HG03457 (cell line): ENCODE measurements at regions not wholly inside any gene's neighbourhood (a gene's known extent, or its start where the extent isn't known, plus 50 kb on each side); places are given as distances from the start of the nearest gene placed in this dataset.
"Not testable (repeated sequence)": the region's sequence is repeated elsewhere in the genome, so short reads cannot be mapped to it uniquely, and the experiment has no call there.

Source experiments
- ATAC-seq: cut with Tn5 transposase; IDR thresholded peaks from one replicate; pipeline ENCODE4 v1.9.1; 2021; ENCODE audit warnings: moderate number of reproducible peaks; ENCODE audit not compliant: unreplicated experiment

DNA sequence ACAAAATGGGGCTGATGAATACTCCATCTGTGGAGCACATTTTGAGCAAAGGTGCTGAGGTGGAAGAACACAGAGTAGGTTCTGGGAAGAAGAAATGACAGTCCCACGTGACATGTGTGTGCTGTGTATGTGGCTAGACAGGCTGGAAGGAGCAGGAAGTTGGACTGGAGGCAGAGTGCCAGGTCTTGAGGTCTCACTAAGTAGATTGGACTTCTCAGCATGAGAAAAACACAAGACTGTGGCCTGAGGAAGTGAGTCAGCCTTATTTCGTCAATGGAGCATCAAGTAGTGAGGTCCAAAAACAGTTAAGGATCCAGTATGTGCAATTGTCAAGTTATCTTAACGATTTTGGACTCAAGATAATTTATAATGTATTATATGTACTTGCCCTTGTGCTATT lies 736.5 kb downstream of the KCNJ2 start:
- no peak for ATAC-seq

DNA sequence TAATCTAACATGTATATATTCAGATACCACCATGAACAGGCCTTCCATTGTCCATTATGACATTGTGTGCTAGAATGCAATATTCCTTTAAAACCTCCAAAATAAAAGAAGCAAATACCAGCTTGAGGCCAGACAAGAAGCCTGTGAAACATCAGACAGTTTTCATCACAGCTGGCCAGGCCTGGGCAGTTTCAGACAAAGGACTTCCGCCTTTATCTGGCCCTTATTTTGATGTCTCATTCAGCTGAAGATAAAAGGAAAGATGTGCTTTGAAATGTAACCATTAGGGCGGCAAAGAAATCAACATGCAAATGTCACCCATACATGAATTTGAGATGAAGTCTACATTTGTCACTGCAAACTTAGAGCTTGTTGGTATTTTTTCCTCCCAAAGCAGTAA lies 737.5 kb downstream of the KCNJ2 start:
- ATAC-seq = no peak

DNA sequence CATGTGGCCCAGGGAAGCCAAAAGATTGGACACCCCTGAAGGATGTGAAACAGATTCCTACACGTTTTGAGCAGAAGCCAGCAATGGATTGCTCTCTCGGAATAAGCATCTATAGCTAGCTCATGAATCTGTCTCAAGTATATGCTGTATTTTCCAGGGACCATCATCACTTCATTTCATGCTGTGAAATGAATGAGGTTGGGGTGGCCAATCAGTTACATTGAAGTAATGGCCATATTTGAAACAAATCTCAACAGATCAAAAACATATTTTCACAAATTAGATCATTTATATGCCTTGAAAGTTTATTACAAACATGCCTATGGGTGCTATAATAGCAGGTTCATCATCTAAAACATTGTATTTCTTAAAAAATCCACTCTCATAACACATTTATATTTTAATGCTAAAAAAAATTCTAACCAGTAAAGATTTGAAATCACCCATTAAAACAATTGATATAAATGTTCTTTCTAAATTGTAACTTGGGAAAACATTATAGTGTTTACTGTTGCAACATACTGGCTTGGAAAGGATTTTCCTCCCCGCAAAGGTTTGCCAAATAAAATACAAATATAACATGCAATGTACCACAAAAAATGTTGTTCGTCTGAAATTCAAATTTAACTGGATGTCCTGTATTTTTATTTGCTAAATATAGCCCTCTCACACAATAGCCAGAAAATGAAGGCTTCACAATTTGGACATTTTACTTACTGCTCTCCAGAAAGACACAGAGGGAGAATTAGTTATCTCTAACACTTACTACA lies 743.6 kb downstream of the KCNJ2 start:
- ATAC-seq = no peak

DNA sequence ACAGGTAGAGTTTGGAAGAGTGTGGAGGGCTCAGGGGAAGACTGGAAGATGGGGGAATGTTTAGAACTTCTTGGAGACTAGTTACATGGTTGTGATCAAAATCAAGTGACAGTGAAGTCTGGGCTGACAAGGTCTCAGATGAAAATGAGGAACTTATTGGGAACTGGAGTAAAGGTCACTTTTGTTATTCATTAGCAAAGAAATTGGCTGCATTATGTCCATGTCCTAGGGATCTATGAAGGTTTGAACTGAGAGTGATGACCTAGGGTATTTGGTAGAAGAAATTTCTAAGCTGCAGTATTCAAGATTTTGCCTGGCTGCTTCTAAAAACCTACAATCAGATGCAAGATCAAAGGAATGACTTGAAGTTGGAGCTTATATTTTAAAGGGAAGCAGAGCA lies 747.1 kb downstream of the KCNJ2 start:
- no peak for ATAC-seq

DNA sequence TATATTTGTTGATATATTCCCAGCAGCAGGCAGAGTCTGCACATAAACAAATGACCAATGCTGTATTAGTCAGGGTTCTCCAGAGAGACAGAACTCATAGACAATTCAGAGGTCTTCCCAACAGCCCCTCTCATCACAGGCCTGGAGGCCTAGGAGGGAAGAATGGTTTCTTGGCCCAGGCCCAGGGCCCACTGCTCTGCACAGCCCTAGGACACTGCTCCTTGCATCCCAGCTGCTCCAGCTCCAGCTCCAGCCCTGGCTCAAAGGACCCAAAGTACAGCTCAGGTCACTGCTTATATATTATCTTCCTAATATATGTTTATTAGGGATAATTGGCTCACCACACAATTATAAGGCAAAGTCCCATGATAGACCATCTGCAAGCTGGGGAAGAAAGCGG lies 749.9 kb downstream of the KCNJ2 start:
- no peak for ATAC-seq

DNA sequence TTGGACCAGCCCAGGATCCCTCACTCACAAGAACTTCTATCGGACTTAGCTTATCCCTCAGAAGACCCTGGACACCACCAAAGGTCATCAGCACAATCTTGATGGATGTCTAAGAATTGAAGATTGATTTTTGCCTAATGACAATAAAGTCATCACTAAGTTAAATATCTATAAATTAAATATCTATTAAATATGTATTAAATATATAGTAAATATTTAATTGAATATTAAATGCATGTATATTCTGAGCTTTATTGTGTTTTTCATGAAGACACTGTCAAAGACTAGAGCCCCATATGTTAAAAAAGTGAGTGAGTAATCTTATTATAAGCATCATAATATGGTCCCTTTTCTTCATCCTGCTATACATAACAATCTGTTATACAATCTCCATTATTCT lies 751.1 kb downstream of the KCNJ2 start:
- no peak for ATAC-seq

DNA sequence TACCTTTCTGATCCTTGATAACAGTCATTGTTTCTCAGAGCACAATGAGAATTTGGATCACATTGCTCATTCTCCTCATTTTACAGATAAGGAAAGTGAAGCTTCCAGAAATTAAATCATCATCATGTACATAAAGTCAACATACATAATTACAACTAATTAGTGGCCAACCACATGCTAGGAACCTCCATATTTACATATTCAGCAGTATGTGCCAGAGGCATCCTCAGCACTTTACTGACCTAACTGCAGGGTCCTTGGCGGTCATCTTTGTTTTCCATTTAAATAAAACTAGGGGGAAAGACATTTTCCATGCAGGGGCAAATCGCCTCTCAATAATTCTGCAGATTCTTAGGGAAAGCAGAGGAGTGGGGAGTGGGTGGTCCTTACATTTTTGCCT lies 752.9 kb downstream of the KCNJ2 start:
- ATAC-seq = no peak

DNA sequence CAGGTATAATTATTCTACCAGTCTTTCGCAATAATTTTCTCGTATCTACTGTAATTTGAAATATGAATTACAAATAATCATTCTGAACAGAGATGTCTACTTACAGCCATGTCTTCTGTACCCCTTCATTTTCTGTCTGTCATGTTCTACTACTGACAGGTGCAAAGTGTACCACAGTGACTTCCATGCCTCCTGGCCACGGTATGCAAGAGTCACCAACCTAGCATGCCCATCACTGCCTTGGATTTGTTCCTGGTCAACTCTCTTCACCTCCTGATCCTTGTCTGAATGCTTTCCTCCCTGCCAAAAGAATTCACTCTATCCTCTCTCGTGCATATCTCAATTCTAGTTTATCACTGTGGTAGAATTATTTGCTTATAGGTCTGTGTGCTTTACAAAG lies 755.4 kb downstream of the KCNJ2 start:
- no peak for ATAC-seq

DNA sequence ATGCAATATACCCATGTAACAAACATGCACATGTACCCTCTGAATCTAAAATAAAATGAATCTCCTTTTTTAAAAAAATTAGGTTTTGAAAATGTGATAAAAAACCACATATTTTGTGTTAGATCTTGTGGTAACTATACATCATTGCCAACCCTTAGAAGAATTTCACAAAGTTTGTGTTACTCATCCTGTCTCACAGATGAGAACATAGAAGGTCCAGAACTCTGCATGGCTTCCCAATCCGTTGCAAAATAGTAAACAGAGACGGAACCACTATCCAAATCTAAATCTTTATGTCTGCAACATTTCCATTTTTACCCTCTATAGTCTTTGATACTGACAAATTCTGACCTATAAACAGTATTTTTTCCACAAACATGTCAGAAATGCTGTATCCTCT lies 759.9 kb downstream of the KCNJ2 start:
- ATAC-seq = no peak

DNA sequence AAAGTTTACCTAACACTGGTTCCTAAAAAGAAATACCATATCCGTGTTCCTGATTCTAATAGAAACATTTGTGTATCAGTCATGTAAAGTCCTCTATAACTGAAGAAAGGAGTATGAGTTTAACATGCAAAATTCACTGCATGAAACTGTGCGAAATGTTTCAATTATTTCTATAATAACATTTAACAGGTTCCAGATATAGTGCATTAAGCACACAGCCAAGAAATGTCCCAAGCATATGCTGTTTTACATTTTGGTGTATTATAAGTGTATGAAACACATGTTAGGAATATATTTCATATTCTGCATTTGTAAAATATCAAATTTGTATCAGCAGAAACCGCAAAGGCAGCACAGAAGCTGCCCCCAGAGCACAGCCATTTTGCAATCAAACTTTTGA lies 764.9 kb downstream of the KCNJ2 start:
- no peak for ATAC-seq

DNA sequence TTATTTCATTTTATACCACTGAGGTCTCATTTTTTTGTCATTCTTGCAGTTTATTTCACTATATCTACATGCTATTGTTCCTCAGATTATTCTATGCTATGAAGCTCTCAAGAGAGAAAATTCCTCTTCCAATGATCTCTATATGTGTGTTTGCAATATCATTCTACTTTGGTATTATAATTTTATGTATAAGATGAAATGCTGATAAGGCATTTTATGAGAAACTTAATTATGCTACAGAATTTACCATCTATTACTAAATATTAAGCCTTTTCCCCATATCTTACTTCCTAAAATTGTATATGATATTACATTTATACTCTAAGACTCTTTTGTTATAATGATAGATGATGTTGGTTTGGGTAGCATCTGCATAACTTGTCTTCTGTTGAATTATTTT lies 765.5 kb downstream of the KCNJ2 start:
- ATAC-seq = no peak

DNA sequence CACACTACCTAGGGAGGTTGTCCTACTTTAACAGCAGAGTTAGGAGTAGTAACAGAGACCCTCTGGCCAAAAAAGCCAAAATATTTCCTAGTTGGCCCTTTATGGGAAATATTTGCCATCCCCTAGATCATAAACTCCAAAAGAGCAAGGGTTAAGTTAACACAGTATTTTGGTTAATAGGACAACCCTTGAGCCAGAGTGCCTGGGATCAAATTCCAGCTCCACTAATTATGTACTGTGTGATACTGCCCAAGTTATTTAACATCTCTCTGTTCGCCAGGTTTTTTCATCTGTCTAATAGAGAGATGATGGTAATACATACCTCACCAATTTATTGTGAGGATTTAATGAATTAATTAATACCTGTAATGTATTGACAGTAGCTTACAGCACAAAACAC lies 767.4 kb downstream of the KCNJ2 start:
- ATAC-seq = no peak

DNA sequence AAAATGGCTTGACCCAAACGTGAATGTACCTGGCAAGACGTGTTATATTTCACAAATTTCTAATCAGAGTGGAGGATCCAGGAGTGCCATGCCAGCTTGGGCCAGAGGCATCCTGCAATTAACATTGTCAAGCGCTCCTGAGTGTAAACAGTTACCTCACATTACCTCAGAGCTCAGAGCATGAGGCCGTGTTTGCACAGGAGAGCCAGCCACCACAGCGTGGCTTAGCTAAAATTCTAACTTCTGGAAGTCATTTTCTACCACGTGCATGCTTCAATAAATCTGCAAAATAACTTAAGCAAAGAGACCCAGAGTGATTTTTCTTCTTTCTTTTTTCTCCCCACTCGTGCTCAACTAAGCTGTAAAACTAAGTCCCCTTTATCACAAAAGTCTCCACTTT lies 769.0 kb downstream of the KCNJ2 start:
- ATAC-seq = no peak

DNA sequence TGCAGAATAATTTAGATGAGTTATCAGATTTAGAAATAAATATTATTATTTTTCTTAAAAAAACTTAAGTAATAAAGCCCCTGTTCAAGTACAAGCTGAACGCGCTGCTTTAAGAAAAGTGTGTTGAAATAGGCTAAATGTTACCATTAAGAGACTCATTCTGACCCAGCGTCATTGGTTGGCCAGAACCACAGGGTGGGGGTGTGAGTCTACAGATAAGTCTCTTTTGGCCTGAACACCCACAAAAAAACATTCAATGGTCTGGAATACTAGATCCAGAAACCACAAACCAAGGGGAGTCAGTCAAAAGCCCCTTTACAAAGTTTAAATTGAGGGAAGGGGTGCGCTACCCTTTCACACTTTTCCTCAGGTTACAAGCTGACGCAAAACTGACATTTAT lies 776.1 kb downstream of the KCNJ2 start:
- ATAC-seq = no peak

DNA sequence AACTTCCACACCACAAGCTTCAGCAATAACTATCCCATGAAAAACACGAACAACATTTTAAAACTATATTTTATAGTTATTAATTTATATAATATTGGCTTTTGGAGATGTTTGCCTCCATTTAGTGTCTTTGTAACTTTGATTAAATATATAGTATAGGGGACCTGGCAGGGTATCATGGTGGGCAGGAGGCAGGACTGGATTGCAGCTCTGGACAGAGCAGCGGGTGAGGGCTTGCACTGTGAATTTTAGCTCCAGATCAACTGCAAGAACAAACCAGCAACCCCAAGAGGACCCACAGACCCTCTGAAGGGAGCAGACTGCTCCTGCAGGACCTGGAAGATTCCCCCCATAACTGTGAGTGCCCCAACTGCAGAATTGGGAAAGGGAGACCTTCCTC lies 777.9 kb downstream of the KCNJ2 start:
- no peak for ATAC-seq

DNA sequence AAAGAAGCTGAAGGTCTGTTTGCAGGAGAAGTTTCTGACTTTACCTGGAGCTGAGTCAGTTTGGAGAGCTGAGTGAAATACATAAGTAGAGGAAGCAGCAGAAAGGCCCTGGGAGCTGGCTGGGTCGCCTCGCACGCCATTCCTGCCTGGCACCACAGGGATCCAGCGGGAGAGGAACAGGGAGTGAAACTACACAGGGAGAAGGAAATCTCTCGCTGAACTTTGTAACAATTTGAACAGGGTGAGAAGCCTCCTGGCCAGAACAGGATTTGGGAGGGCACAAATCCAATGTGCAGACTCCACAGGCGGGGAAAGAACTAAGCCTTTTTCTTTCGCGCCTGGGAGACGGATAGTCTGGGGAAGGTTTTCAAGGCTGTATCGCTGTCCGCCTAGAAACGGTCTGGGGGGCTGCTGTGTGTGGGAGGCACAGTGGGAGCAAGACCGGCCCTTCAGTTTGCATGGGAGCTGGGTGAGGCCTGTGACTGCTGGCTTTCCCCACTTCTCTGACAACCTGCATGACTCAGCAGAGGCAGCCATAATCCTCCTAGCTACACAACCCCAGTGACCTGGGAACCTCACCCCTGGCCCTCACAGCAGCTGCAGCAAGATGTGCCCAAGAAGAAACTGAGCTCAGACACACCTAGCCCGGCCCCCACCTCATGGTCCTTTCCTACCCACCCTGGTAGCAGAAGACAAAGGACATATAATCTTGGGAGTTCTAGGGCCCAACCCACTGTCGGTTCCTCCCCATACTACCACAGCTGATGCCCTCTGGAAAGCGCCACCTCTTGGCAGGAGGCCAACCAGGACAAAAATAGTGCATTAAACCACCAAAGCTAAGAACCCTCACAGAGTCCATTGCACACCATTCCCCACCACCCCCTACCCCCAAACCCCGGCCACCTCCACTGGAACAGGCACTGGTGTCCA lies 778.6 kb downstream of the KCNJ2 start:
- no peak for ATAC-seq

DNA sequence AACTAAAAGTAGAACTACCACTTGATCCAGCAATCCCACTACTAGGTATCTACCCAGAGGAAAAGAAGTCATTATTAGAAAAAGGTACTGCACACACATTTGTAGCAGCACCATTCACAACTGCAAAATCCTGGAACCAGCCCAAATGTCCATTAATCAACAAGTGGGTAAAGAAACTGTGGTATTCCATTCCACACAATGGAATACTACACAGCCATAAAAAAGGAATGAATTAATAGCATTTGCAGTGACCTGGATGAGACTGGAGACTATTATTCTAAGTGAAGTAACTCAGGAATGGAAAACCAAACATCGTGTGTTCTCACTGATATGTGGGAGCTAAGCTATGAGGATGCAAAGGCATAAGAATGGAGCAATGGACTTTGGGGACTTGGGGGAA lies 783.8 kb downstream of the KCNJ2 start:
- not testable (repeated sequence) for ATAC-seq

DNA sequence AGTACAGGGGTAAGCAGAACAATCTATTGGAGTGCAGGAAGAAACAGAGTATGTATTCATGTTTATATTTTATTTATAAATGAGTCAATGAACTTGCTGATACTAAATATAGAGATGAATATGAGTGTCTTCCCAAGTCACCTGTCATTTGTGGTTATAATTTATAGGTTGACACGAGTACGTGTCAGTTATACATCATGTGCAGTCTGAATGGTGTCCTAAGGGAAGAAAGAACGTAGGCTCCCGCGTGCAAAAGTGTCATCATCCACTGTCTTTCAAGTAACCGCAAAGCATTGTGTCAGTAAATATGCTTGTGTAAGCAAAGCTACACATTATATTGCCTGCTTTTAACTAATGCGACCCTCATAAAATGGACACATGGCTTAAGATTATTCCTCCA lies 786.1 kb downstream of the KCNJ2 start:
- ATAC-seq = no peak

DNA sequence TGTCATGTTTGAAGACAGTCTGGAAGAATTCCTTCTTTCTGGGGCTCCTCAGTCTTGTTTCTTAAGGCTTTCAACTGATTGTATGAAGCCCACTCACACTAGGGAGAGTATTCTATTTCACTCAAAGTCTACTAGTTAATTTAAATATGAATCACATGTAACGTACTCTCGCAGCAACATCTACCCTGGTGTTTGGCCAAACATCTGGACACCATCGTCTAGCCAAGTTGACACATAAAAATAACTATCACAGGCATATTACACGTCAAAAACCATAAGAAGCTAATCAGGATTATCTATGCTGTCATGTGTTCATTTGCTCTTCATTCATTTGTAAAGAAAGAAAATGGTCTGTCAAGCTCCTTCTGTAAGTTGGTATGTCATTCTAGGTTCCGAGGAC lies 787.4 kb downstream of the KCNJ2 start:
- ATAC-seq = no peak

DNA sequence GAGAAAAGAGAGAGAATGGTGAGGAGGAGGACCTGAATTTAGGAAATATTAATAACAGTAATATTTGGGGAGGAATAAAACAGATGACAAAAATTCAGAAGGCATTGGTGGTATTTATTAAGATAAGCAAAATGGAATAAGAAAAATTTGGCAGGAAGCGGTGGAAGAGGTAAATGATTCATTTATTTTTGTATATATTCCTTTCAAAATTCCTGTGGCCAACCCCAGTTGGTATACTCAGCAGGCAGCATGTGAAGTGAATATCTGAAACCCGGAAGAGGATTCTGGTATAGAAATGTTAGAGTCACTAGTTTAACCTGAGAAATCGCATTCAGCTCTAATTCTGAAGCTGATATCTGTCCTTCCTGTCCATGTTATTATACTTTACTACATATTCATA lies 792.0 kb downstream of the KCNJ2 start:
- ATAC-seq = no peak

DNA sequence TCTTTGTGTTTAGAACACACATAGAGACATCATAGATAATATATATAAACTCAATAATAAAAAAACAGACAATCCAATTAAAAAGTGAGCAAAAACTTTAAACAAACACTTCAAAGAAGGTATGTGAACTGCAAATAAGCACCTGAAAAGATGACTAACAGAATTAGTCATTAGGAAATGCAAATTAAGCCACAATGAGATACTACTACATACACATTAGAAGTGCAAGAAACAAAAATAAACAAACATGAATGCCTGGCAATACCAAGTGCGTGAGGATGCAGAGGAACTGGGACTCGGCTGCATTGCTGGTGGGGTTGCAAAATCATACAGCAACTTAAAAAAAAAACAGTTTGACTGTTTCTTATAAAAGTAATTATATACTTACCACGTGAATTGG lies 799.0 kb downstream of the KCNJ2 start:
- ATAC-seq = no peak

DNA sequence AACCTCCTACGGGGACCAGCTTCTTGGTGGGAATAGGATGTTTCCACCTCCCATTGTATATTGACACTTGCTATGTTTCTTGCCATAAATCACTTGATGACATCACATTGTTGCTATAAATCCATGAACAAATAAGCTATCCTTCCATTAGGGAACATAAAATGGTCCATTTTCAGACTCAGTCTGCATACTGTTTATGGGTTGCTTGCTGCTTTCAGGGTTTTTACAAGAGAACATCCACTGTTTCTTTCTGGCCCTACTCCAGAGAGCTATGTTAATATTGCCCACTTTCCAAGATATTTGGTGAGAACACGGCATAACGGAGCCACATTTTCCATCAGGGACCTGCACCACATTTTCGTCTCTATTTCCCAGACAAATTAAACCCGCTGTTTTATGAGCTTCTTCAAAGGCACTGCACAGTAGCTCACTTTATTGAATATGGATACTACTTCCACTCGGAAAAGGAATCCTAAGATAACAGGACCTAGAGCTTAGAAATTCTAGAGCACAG lies 800.2 kb downstream of the KCNJ2 start:
- ATAC-seq = no peak
